ENCODE measurements at regions not wholly inside any gene's neighbourhood (a gene's known extent, or its start where the extent isn't known, plus 50 kb on each side); places are given as distances from the start of the nearest gene placed in this dataset.
"Not testable (repeated sequence)": the region's sequence is repeated elsewhere in the genome, so short reads cannot be mapped to it uniquely, and the experiment has no call there.

GRCh38 chr3:110474397-110474796, 597.2 kb upstream of the NECTIN3 start:
- no peak for DNase-seq (ENCODE audit: low spot score)

DNA sequence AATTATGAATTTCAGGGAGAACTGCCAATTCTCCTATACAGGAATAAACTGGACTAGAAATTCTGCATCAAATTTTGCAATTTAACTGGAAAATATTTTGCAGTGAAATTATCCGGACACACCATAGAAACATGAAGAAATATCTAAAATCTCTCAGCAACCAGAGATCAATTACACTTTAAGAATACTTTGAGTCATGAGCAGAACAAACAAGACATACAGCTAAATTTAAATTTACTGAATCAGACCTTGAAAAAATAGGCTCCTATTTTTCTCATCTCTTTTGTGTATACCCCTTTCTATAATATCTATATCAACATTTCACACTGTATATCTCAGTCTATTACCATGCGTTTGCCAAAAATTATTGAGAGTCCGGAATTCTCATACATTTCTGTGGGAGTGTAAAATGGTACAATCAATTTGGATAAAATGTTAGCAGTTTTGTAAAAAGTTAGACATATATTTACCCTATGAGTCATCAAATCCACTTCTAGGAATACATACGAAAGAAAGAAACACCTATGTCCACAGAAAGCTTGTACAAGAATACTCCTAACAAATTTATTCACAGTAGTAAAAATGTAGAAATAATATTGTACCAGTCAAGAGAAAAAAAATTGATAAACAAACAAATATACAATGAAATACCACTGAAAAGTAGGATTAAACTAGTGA, 593.1 kb upstream of the NECTIN3 start:
- no peak for DNase-seq (ENCODE audit: low spot score)

DNA sequence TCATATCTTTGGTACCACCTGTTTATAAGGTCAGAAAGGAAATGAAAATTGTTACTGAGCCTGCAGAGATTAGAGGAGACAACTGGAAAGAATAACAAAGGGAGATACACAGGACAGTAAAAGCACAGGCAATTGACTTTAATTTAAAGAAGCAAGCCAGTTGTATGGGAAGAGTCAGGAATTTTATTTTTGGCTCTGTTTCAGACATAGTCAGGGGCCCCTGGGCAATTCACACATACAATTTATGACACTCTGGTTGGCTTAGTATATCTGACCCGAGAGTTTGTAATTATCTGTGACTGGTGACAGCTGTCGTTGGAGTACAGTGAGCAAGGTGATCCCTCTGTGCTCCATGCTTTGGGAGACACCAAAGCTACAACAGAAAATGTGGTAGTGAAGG, 591.9 kb upstream of the NECTIN3 start:
- DNase-seq (ENCODE audit: low spot score), result no peak

DNA sequence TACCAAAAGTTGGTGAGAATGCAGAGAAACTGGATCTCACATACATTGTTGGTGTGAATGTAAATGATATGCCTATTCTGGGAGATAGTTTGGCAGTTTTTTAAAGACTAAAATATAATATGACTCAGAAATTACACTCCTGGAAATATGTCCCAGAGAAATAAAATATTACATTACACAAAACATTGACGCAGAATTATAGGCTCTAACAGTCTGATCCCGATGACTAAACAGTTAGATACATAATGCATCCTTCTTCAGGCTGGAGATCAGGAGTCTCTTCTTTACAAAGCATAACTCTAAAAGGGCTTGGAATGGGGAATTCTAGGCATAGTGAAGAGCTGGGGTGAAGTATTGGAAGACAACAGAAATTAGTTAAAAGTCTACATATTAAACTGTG, 586.2 kb upstream of the NECTIN3 start:
- DNase-seq (ENCODE audit: low spot score), result no peak

GRCh38 chr3:110487840-110488239, 583.8 kb upstream of the NECTIN3 start:
- DNase-seq (ENCODE audit: low spot score), result no peak

- DNase-seq (ENCODE audit: low spot score), result no peak
Observed at GRCh38 chr3:110491413-110491812, 580.2 kb upstream of the NECTIN3 start.

DNA sequence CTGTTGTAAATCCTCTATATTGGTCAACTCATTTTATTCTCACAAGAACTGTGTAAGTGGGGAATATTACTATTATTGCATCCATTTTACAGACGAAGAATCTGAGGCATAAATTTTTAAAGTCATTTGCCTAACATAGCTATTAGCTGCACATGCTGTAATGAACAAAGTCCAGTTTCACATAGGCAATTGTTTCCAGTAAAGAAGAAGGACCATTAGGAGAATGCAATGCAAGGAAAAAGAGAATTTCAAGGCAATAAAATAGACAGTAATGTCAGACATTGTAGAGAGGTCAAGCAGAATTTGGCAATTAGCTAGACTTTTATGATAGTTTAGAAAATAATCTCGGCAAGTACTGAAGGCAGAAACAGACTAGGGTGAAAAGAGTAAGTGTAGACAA, 578.7 kb upstream of the NECTIN3 start:
- DNase-seq (ENCODE audit: low spot score), result no peak

- no peak for DNase-seq (ENCODE audit: low spot score)
Observed at GRCh38 chr3:110493438-110494092, 578.1 kb upstream of the NECTIN3 start.

DNA sequence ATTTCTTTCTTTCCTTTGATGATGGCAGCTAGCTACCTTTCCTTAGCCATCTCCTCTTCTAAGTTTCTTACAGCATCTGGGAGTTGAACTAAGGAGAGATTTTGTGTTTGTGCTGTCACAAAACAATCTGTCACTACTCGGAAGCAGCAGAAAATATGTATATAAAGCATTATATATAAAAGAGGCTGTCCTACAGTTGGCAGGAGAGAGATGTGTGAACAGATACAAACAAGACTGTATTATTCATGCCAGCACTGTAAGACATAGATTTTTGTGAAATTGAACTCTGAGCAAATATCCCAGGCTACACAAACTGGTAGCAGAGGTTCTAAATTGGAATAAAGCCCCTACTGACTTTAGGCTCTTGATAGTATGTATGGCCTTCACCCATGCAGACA, 577.5 kb upstream of the NECTIN3 start:
- no peak for DNase-seq (ENCODE audit: low spot score)

GRCh38 chr3:110494728-110495127, 576.9 kb upstream of the NECTIN3 start:
- DNase-seq (ENCODE audit: low spot score), result no peak

DNA sequence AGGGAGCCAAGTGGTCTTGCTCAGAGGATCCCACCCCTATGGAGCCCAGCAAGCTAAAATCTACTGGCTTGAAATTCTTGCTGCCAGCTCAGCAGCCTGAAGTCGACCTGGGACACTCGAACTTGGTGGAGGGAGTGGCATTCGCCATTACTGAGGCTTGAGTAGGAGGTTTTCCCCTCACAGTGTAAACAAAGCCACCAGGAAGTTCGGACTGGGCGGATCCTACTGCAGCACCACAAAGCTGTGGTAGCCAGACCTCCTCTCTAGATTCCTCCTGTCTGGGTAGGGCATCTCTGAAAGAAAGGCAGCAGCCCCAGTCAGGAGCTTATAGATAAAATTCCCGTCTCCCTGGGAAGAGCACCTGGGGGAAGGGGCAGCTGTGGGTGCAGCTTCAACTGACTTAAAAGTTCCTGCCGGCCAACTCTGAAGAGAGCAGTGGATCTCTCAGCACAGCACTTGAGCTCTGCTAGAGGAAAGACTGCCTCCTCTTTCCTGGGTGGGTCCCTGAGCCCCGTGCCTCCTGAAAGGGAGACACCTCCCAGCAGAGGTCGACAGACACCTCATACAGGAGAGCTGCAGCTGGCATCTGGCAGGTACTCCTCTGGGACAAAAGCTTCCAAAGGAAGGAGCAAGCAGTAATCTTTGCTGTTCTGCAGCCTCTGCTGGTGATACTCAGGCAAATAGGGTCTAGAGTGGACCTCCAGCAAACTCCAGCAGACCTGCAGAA, 576.3 kb upstream of the NECTIN3 start:
- no peak for DNase-seq (ENCODE audit: low spot score)

- no peak for DNase-seq (ENCODE audit: low spot score)
Observed at GRCh38 chr3:110504401-110504800, 567.2 kb upstream of the NECTIN3 start.

DNA sequence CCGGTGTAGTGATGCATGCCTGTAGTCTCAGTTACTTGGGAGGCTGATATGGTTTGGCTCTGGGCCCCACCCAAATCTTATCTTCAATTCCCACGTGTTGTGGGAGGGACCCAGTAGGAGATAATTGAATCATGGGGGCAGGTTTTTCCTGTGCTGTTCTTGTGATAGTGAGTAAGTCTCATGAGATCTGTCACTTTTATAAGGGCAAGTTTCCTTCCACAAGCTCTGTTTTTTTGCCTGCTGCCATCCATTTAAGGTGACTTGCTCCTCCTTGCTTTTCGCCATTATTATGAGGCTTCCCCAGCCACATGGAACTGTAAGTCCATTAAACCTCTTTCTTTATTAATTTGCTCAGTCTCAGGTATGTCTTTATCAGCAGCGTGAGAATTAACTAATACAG, 566.7 kb upstream of the NECTIN3 start:
- no peak for DNase-seq (ENCODE audit: low spot score)

DNA sequence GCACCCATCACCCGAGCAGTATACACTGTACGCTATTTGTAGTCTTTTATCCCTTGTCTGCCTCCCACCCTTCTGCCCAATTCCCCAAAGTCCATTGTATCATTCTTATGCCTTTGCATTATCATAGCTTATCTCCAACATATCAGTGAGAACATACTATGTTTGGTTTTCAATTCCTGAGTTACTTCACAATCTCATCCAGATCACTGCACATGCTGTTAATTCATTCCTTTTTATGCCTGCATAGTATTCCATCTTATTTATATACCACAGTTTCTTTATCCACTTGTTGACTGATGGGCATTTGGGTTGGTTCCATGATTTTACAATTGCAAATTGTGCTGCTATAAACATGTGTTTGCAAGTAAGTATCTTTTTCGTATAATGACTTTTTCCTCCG, 564.7 kb upstream of the NECTIN3 start:
- DNase-seq (ENCODE audit: low spot score), result no peak

- DNase-seq (ENCODE audit: low spot score), result not testable (repeated sequence)
Observed at GRCh38 chr3:110507570-110507969, 564.0 kb upstream of the NECTIN3 start.

GRCh38 chr3:110512961-110513360, 558.7 kb upstream of the NECTIN3 start:
- DNase-seq (ENCODE audit: low spot score), result no peak

DNA sequence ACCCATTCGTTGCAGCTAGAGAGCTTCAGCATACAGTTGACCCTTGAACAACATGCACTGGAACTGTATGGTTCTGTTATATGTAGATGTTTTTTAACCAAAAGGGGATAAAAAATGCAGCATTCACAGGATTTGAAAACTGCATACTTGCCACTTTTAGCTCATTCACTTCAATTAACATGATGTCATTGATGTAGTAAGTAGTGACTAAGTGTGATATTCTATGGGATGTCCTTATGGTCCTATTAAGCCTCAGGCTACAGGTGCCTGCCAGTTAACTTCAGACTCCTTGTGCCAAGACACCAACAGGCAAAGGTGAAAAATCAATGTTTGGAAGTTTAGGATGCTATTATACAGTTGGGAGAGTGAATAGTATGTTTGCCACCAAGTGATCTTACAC, 553.6 kb upstream of the NECTIN3 start:
- DNase-seq (ENCODE audit: low spot score), result no peak

DNA sequence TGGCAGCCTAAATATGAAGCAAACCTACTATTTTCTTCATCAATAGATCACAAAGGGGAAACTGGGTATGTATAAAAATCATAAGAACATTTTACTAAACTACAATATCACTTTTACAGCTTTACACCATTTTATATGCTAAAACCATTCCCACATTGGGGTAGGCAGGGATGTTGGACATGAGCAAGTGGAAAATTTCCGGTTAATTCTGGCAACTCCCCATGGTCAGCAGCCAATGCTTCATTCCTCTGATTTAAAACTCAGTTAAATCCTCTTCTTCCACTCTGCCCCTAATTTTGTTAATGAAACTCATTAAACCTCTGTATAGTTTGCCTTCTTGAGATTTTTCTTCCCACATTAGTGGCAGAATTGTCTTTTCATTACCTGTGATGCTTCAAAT, 552.5 kb upstream of the NECTIN3 start:
- DNase-seq (ENCODE audit: low spot score), result no peak

GRCh38 chr3:110521019-110521418, 550.6 kb upstream of the NECTIN3 start:
- no peak for DNase-seq (ENCODE audit: low spot score)

- DNase-seq (ENCODE audit: low spot score), result not testable (repeated sequence)
Observed at GRCh38 chr3:110525558-110526064, 546.0 kb upstream of the NECTIN3 start.

DNA sequence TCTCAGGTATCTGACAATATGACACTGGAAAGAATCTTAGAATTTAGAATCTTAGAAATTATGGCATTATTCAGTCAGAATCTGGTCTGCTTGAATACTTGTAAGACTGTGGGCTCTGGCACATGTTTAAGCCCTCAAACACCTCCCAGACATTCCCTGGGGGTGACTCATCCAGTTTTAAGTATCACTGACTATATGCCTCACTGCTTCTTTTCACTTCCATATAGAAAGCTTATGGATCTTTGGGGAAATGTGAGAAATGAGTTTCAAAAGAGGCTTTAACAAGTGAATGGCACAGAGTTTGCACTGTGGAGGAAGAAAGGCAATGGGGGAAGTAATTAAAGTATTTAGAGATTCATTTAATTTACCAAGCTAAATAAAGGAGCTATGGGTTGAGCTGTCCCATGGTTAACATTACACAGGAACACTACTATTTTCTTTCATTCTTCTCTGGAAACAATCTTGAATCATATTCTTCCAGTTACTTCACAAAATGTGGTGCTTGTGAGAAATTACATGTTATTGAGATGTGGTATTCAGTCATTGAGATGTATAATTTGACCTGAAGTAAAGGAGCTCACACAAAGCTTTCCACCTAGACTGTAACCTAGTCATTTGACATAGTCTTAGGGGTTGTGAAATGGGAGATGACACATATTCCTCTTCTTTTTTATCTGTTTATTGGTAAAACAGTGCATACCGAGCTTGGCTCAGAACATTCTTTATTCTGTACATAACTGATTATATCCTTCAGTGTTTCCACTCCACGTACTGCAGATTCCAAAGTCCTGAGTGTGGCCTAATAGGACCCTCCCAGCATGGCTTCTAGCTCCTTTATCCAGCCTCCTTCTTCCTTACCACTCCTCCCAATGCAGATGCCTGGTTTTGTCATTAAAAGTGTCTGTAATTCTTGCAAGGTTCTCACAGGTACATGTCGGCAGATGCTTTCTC, 544.6 kb upstream of the NECTIN3 start:
- no peak for DNase-seq (ENCODE audit: low spot score)
